ENCODE measurements at regions not wholly inside any gene's neighbourhood (a gene's known extent, or its start where the extent isn't known, plus 50 kb on each side); places are given as distances from the start of the nearest gene placed in this dataset.

GRCh38 chr4:179919587-179919986, 2323.6 kb upstream of the TENM3 start:
- no peak for FAIRE-seq
- no peak for TF ChIP-seq POLR2A (IDR thresholded peaks at IDR 0.05; ENCODE audit: low read depth, low read length)

DNA sequence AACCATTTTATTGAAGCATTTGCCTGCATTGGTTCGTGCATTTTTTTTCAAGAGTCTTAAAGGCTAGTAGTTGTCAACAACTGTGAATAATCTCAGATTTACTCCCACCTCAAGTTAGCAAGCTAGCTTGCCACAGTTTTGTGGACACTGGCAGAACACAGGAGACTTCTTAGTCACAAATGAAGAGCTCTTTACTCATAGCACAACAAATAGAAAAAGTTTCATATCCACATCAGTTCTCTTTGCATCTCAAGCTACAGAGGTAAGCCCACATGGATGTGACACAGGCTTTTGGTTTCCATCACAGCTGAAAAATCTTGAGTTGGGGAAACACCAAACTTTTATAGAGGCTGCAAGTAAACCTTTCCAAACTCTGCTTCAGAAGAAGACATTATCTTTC, 2315.7 kb upstream of the TENM3 start:
- DNase-seq (ENCODE audit: insufficient read length, low spot score) (no peak), FAIRE-seq (no peak)
- TF ChIP-seq POLR2A (IDR thresholded peaks at IDR 0.05; ENCODE audit: low read depth, low read length): no peak

More at GRCh38 chr4:179919587-179919986, 2323.6 kb upstream of the TENM3 start:
- DNase-seq (ENCODE audit: insufficient read length, low spot score): no peak

- no peak for TF ChIP-seq POLR2A (IDR thresholded peaks at IDR 0.05; ENCODE audit: low read depth, low read length)
- no peak for DNase-seq (ENCODE audit: insufficient read length, low spot score)
- no peak for FAIRE-seq
Observed at GRCh38 chr4:179941911-179942310, 2301.3 kb upstream of the TENM3 start.

DNA sequence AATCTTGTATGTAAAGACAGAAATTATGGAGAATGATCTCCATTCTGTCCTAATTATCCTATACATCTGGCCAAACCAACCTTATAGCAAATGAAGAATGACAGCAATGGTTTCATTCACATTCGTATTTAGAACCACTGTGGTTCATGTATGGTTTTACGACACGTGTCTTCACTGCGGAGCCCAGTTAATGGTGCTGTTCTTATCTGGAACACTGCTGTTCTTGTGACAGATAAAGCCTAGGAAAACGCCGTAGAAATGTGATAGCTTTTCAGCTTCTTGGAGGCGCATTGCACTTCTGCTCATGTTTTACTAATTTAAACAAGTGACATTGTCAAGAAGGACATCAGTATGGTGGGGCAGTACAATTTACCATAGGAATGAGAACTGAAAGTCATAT, 2266.4 kb upstream of the TENM3 start:
- no peak for TF ChIP-seq POLR2A (IDR thresholded peaks at IDR 0.05; ENCODE audit: low read depth, low read length)
- FAIRE-seq (no peak), DNase-seq (ENCODE audit: insufficient read length, low spot score) (no peak)

- FAIRE-seq (no peak), DNase-seq (ENCODE audit: insufficient read length, low spot score) (no peak)
- no peak for TF ChIP-seq POLR2A (IDR thresholded peaks at IDR 0.05; ENCODE audit: low read depth, low read length)
Observed at GRCh38 chr4:179977378-179977777, 2265.8 kb upstream of the TENM3 start.

DNA sequence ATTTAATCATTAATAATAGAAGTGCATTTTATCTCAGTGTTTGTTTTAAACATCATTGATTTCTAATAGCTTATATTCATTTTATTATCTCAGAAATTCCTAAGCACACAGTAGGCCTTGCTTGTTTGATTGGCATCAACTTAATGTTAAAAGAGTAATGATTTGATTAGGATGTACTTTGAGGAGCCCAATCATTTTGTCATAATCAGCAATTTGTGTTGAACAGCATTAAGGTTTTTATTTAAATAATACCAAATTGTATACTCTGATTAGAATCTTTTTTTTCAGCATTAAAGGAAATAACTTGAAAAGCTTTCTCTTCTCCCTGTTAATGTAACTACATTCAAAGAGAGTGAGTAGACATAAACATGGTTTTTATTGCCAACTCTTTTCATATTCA, 2262.0 kb upstream of the TENM3 start:
- DNase-seq (ENCODE audit: insufficient read length, low spot score): no peak
- no peak for FAIRE-seq
- TF ChIP-seq POLR2A (IDR thresholded peaks at IDR 0.05; ENCODE audit: low read depth, low read length): no peak

DNA sequence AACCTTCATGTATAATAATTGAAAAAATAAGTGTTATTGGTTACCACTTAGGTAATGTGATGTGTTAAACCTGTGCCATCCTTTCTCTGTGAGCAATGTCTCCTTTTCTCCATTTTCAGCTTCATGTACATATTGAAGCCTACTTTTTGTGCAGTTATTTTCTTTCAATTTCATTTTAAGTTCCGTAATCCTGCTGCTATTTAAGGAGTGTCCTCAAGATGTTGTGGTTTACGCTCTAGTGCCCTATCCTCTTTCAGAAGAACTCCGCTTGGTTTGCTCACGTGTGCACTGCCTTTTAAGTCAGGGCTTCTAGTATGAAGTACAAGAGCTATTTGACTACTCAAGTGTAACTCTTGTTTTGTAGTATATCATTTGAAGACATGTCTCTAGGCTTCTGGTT, 2253.2 kb upstream of the TENM3 start:
- no peak for TF ChIP-seq POLR2A (IDR thresholded peaks at IDR 0.05; ENCODE audit: low read depth, low read length)
- DNase-seq (ENCODE audit: insufficient read length, low spot score): no peak
- FAIRE-seq: no peak

- TF ChIP-seq POLR2A (IDR thresholded peaks at IDR 0.05; ENCODE audit: low read depth, low read length): no peak
- no peak for DNase-seq (ENCODE audit: insufficient read length, low spot score)
- no peak for FAIRE-seq
Observed at GRCh38 chr4:180009316-180009715, 2233.9 kb upstream of the TENM3 start.

DNA sequence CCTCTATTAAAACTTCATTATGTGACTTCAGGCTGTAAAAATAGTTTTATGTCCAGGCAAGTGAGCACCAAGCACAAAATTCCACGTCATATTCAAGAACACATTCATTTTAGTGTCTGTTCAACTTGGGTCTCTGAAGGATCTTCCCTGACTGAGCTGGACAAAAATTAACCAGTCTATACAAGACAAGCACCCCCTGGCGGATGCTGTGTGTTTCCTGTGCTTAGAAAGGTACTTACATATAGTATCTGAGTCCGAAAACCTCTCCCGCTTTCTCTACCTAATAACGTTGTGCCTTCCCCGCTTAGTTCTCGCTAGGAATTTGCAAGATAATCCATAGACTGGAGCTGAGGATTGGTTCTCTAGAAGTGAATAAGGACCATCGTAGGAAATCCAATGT, 2214.5 kb upstream of the TENM3 start:
- no peak for DNase-seq (ENCODE audit: insufficient read length, low spot score)
- TF ChIP-seq POLR2A (IDR thresholded peaks at IDR 0.05; ENCODE audit: low read depth, low read length): no peak
- no peak for FAIRE-seq

- no peak for TF ChIP-seq POLR2A (IDR thresholded peaks at IDR 0.05; ENCODE audit: low read depth, low read length)
- no peak for FAIRE-seq
- DNase-seq (ENCODE audit: insufficient read length, low spot score): no peak
Observed at GRCh38 chr4:180031330-180031729, 2211.9 kb upstream of the TENM3 start.

- FAIRE-seq (no peak), DNase-seq (ENCODE audit: insufficient read length, low spot score) (no peak)
- no peak for TF ChIP-seq POLR2A (IDR thresholded peaks at IDR 0.05; ENCODE audit: low read depth, low read length)
Observed at GRCh38 chr4:180041576-180041975, 2201.6 kb upstream of the TENM3 start.

DNA sequence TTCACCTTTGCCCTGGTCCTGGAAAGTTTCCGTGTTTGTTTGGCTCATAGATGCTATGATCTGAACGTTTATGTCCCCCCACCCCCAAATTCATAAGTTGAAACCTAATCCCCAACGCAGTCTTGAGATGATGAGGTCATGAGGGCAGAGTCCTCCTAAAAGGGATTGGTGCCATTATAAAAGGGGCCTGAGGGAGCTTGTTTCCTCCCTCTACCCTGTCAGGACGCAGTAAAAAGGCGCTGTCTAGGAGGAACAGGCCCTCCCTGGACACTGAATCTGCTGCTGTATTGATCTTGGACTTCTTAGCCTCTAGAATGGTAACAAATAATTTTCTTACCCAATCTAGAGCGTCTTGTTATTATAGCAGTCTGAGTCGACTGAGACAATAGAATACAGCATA, 2190.6 kb upstream of the TENM3 start:
- FAIRE-seq (no peak), DNase-seq (ENCODE audit: insufficient read length, low spot score) (no peak)
- TF ChIP-seq POLR2A (IDR thresholded peaks at IDR 0.05; ENCODE audit: low read depth, low read length): no peak

DNA sequence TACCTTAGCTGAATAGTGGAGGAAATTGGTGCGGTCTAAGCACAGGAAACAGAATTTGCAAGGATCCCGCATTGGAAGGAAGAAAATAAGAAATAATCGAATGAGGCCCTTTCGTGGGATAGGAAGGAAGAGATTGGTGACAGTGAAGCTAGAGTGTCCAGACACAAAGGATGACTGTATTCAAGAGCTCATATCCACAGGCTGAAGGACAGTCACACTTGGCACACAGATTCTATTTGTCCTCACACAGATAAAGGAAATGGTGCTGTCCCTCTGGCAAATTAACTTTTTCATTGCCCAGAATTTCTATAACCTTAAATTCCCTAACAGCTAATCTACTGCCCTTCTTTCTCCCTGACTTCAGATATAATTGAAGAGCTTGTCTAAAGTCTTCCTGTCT, 2188.9 kb upstream of the TENM3 start:
- TF ChIP-seq POLR2A (IDR thresholded peaks at IDR 0.05; ENCODE audit: low read depth, low read length): no peak
- DNase-seq (ENCODE audit: insufficient read length, low spot score): no peak
- no peak for FAIRE-seq

DNA sequence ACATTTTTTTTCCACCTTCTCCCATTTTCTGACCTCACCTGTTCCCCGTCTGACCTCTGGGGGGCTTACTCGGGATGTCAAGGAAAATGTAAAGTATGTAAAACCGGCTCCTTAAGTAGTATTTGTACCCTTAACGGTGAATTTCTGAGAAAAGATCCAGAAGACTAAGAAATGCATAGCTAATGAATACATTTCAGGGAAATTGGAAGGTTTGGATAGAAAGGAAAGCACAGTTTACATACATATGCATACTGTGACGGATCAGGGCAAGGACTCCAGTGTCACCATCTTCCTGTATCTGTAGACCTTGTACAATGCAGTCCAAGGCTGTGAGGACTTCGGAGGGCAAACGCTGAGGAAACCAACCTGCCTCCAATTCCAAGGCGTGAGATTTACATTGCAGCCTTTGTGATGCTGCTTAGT, 2185.9 kb upstream of the TENM3 start:
- no peak for TF ChIP-seq POLR2A (IDR thresholded peaks at IDR 0.05; ENCODE audit: low read depth, low read length)
- DNase-seq (ENCODE audit: insufficient read length, low spot score) (no peak), FAIRE-seq (no peak)

GRCh38 chr4:180057891-180058671, 2185.1 kb upstream of the TENM3 start:
- peak; percentile 11 for DNase-seq (ENCODE audit: insufficient read length, low spot score)
- no peak for FAIRE-seq
- no peak for TF ChIP-seq POLR2A (IDR thresholded peaks at IDR 0.05; ENCODE audit: low read depth, low read length)
